GM23248 (cell line): ENCODE measurements at regions not wholly inside any gene's neighbourhood (a gene's known extent, or its start where the extent isn't known, plus 50 kb on each side); places are given as distances from the start of the nearest gene placed in this dataset.

Experiments used
- EZH2 ChIP-seq: fragments of 200-600 bp; sonication (generic); IDR thresholded peaks from 2 replicates; pipeline ENCODE4 v1.6.1; 2018; ENCODE audit warnings: antibody characterized with exemption, mild to moderate bottlenecking; ENCODE audit not compliant: insufficient read depth, poor library complexity, severe bottlenecking
- EZH2phosphoT487 ChIP-seq: fragments of 200-600 bp; sonication (generic); IDR thresholded peaks from 2 replicates; pipeline ENCODE4 v1.6.1; 2018; ENCODE audit warnings: antibody characterized with exemption, moderate library complexity, mild to moderate bottlenecking, low read depth; ENCODE audit not compliant: insufficient read depth

DNA sequence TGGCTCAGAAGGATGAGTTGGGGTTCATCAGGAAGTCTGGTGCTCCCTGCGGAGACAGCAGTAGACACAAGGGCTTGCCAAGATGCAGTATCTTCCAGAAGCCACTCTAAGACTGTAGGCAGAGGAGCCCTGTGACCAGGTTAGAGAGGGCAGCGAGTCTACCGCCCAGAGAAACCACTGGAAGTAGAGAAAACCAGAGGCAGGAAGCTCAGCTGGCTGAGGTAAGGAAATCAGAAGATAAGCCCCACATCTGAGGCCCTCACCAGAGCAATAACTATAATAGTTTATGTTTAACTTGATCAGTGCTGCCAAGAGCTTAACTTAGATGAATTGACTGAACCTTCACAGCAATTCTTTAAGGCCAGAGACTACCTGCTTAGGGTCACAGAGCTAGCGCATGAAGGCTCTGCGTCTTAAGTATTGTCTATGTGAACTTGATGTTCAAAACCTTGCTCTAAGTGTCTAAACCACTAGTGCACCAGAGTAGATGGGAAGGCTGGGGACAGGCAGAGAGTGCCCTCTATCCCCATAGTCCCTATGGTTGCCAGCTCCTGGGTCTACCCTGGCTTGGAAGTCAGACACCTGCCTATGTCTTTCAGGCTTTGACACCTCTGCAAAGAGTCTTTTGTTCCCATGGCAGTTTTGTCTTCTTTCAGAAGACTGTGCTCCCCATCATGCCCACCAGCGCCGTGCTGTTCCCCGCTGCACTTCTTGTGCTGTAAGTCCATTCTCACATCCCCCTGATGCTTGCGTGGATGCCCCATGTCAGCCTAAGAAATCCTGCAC lies 228.2 kb upstream of the KLF4 start:
- TF ChIP-seq EZH2phosphoT487 (no peak), EZH2 (no peak)
